GM23338 (cell line): ENCODE measurements at regions not wholly inside any gene's neighbourhood (a gene's known extent, or its start where the extent isn't known, plus 50 kb on each side); places are given as distances from the start of the nearest gene placed in this dataset.
A peak's percentile ranks its signal among the peaks of the same experiment; 100 is the strongest.

Experiments
- ATAC-seq: fragments of 200-7000 bp; cut with Tn5 transposase; 3 replicates; pipeline ENCODE4 v1.9.1; 2020
- DNase-seq: peaks from one replicate; pipeline ENCODE4 v3.0.0-alpha.2; 2015; ENCODE audit warnings: low spot score
- H2AFZ ChIP-seq: fragments of 200-600 bp; sonication (generic); 2 replicates; pipeline ENCODE4 v1.8.0; 2016; ENCODE audit warnings: antibody characterized with exemption, mild to moderate bottlenecking, moderate library complexity
- H3F3A ChIP-seq: fragments of 200-600 bp; sonication (generic); replicated peaks from 2 replicates; pipeline ENCODE4 v1.8.0; 2017; ENCODE audit warnings: antibody characterized with exemption, mixed run types, low read depth
- H3K27ac ChIP-seq: fragments of 200-600 bp; sonication (generic); 2 replicates; pipeline ENCODE4 v1.6.1; 2016; ENCODE audit warnings: low read depth
- H3K27me3 ChIP-seq: fragments of 200-600 bp; sonication (generic); 2 replicates; pipeline ENCODE4 v1.8.0; 2016; ENCODE audit warnings: mild to moderate bottlenecking, mixed run types, moderate library complexity; ENCODE audit not compliant: insufficient read depth
- H3K36me3 ChIP-seq: fragments of 200-600 bp; sonication (generic); 2 replicates; pipeline ENCODE4 v1.8.0; 2016; ENCODE audit warnings: mild to moderate bottlenecking; ENCODE audit not compliant: insufficient read depth
- H3K4me1 ChIP-seq: fragments of 200-600 bp; sonication (generic); 2 replicates; pipeline ENCODE4 v1.8.0; 2016; ENCODE audit warnings: mild to moderate bottlenecking, moderate library complexity; ENCODE audit not compliant: insufficient read depth
- H3K4me2 ChIP-seq: fragments of 200-600 bp; sonication (generic); 2 replicates; pipeline ENCODE4 v1.7.1; 2017; ENCODE audit warnings: mixed run types
- H3K4me3 ChIP-seq: fragments of 200-600 bp; sonication (generic); 2 replicates; pipeline ENCODE4 v1.6.1; 2016; ENCODE audit warnings: mixed run types
- H3K79me2 ChIP-seq: fragments of 200-600 bp; sonication (generic); replicated peaks from 2 replicates; pipeline ENCODE4 v1.8.0; 2017; ENCODE audit warnings: mild to moderate bottlenecking; ENCODE audit not compliant: insufficient read depth
- H3K9me2 ChIP-seq: fragments of 200-600 bp; sonication (generic); 2 replicates; pipeline ENCODE4 v1.8.0; 2017; ENCODE audit not compliant: insufficient read depth
- H4K20me1 ChIP-seq: fragments of 200-600 bp; sonication (generic); replicated peaks from 2 replicates; pipeline ENCODE4 v1.8.0; 2017; ENCODE audit warnings: mild to moderate bottlenecking; ENCODE audit not compliant: insufficient read depth
- H3K27ac Mint-ChIP-seq: 2 replicates; pipeline ENCODE4 v1.8.0; 2020; ENCODE audit warnings: inconsistent platforms, mild to moderate bottlenecking, moderate library complexity, mixed read lengths
- H3K27me3 Mint-ChIP-seq: 3 replicates; pipeline ENCODE4 v1.8.0; 2022; ENCODE audit warnings: low read depth, mild to moderate bottlenecking, moderate library complexity, mixed read lengths, inconsistent platforms; ENCODE audit not compliant: insufficient read depth, poor library complexity
- H3K36me3 Mint-ChIP-seq: 3 replicates; pipeline ENCODE4 v1.8.0; 2021; ENCODE audit warnings: low read depth, mild to moderate bottlenecking, inconsistent platforms, moderate library complexity, mixed read lengths
- H3K4me1 Mint-ChIP-seq: 3 replicates; pipeline ENCODE4 v1.8.0; 2020; ENCODE audit warnings: mild to moderate bottlenecking, inconsistent platforms, mixed read lengths
- H3K4me3 Mint-ChIP-seq: 3 replicates; pipeline ENCODE4 v1.8.0; 2021; ENCODE audit warnings: moderate library complexity, mild to moderate bottlenecking, inconsistent platforms, mixed read lengths
- H3K9me3 Mint-ChIP-seq: 3 replicates; pipeline ENCODE4 v1.8.0; 2020; ENCODE audit warnings: moderate library complexity, mild to moderate bottlenecking, inconsistent platforms, mixed read lengths
- CREB1 ChIP-seq: fragments of 250-450 bp; sonication (Bioruptor Pico); IDR thresholded peaks from 2 replicates; pipeline ENCODE4 v1.5.0; 2020; ENCODE audit warnings: low read depth, mild to moderate bottlenecking, moderate library complexity
- CTCF ChIP-seq, 2 experiments: fragments of 200-600 bp in 1 of 2; sonication (generic) in 1 of 2; conservative IDR thresholded peaks; 2 replicates each; pipeline versions ENCODE4 v1.5.1 to v1.6.1; 2016 to 2017; ENCODE audit warnings: antibody characterized with exemption in 2 of 2, low read depth in 2 of 2, mild to moderate bottlenecking in 2 of 2, moderate library complexity in 1 of 2
- ETS1 ChIP-seq: IDR thresholded peaks from 2 replicates; pipeline ENCODE4 v1.6.1; 2016; ENCODE audit warnings: antibody characterized with exemption
- EZH2 ChIP-seq: fragments of 200-600 bp; sonication (generic); IDR thresholded peaks from one replicate; pipeline ENCODE4 v1.8.0; 2017; ENCODE audit warnings: antibody characterized with exemption, mild to moderate bottlenecking, low read depth; ENCODE audit not compliant: unreplicated experiment
- EZH2phosphoT487 ChIP-seq: fragments of 200-600 bp; sonication (generic); IDR thresholded peaks from one replicate; pipeline ENCODE4 v1.8.1; 2018; ENCODE audit warnings: antibody characterized with exemption; ENCODE audit not compliant: unreplicated experiment
- JUNB ChIP-seq: IDR thresholded peaks from one replicate; pipeline ENCODE4 v1.6.1; 2016; ENCODE audit warnings: antibody characterized with exemption; ENCODE audit not compliant: unreplicated experiment
- NANOG ChIP-seq: IDR thresholded peaks from 2 replicates; pipeline ENCODE4 v1.6.1; 2016; ENCODE audit warnings: antibody characterized with exemption, borderline replicate concordance
- STAT1 ChIP-seq: IDR thresholded peaks from one replicate; pipeline ENCODE4 v1.6.1; 2016; ENCODE audit warnings: antibody characterized with exemption; ENCODE audit not compliant: unreplicated experiment
- ZNF114 ChIP-seq: fragments of 250-450 bp; sonication (Bioruptor Pico); IDR thresholded peaks from 2 replicates; pipeline ENCODE4 v1.5.0; 2020; ENCODE audit warnings: mild to moderate bottlenecking, moderate library complexity
- ZNF331 ChIP-seq: fragments of 250-450 bp; sonication (Bioruptor Pico); IDR thresholded peaks from 2 replicates; pipeline ENCODE4 v1.5.0; 2020; ENCODE audit warnings: low read depth, mild to moderate bottlenecking, moderate library complexity
- TF ChIP-seq, protein P1 (sequence below): IDR thresholded peaks from one replicate; pipeline ENCODE4 v1.6.1; 2018; ENCODE audit warnings: antibody characterized with exemption; ENCODE audit not compliant: unreplicated experiment

DNA sequence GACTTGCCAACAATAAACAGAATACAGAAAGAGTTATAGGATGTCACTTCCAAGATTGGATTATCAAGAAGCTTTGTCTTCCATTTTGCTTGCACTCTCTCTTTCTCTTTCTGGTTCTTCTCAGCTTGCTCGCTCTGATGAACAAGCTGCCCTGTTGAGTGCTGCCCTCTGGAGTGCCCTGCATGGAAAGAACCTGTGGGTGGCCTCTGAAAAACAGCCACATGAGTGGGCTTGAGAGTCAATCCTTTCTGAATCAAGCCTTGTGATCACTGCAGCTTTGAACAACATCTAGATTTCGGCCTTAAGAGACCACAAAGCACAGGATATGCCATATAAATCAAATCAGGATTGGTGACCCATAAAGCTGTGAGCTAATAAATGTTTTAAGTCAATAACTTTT, 185.1 kb downstream of the KIF2B start:
- H3K9me2 ChIP-seq: no peaks in the 10 kb centered on the region; the same call in 1 of the 2 replicates
- peaks cover 6% of the 10 kb centered on the region; the same call in 1 of the 3 replicates for H3K9me3 Mint-ChIP-seq
- H3K27ac Mint-ChIP-seq: no peak overlapping the region
- no peaks in the 10 kb centered on the region for H3K27me3 Mint-ChIP-seq
- H3K4me2 ChIP-seq: no peak overlapping the region
- TF ChIP-seq, protein P1, sequence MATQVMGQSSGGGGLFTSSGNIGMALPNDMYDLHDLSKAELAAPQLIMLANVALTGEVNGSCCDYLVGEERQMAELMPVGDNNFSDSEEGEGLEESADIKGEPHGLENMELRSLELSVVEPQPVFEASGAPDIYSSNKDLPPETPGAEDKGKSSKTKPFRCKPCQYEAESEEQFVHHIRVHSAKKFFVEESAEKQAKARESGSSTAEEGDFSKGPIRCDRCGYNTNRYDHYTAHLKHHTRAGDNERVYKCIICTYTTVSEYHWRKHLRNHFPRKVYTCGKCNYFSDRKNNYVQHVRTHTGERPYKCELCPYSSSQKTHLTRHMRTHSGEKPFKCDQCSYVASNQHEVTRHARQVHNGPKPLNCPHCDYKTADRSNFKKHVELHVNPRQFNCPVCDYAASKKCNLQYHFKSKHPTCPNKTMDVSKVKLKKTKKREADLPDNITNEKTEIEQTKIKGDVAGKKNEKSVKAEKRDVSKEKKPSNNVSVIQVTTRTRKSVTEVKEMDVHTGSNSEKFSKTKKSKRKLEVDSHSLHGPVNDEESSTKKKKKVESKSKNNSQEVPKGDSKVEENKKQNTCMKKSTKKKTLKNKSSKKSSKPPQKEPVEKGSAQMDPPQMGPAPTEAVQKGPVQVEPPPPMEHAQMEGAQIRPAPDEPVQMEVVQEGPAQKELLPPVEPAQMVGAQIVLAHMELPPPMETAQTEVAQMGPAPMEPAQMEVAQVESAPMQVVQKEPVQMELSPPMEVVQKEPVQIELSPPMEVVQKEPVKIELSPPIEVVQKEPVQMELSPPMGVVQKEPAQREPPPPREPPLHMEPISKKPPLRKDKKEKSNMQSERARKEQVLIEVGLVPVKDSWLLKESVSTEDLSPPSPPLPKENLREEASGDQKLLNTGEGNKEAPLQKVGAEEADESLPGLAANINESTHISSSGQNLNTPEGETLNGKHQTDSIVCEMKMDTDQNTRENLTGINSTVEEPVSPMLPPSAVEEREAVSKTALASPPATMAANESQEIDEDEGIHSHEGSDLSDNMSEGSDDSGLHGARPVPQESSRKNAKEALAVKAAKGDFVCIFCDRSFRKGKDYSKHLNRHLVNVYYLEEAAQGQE: no peak
- TF ChIP-seq EZH2phosphoT487 (no peak), CREB1 (no peak), ETS1 (no peak), NANOG (no peak), CTCF (conservative IDR thresholded peaks at IDR 0.05; ENCODE audit: low read depth in 2 of 2) (peak in 1 of 2 experiments; percentile 41; a peak in 2 of 4 replicates), STAT1 (no peak), ZNF114 (CRISPR knock-in tag) (no peak)
- peak; percentile 7 for DNase-seq
- no peaks in the 10 kb centered on the region for H3F3A ChIP-seq
- H3K4me3 ChIP-seq: no peak overlapping the region
- no peaks in the 10 kb centered on the region for H4K20me1 ChIP-seq
- H3K27ac ChIP-seq: no peak overlapping the region
- H3K4me1 Mint-ChIP-seq: no peaks in the 10 kb centered on the region
- H3K4me3 Mint-ChIP-seq: no peak overlapping the region
- no peaks in the 10 kb centered on the region for H3K36me3 ChIP-seq
- no peaks in the 10 kb centered on the region for H3K27me3 ChIP-seq
- no peaks in the 10 kb centered on the region for H3K79me2 ChIP-seq
- H3K4me1 ChIP-seq: no peaks in the 10 kb centered on the region
- no peak for ATAC-seq
- H2AFZ ChIP-seq: no peak overlapping the region
- H3K36me3 Mint-ChIP-seq: peaks cover 3% of the 10 kb centered on the region; the same call in 2 of the 3 replicates

GRCh38 chr17:54009502-54009901, 186.8 kb downstream of the KIF2B start:
- Histone ChIP-seq H3K27me3 (no peaks in the 10 kb centered on the region), H3K27ac (no peak overlapping the region), H3K4me1 (no peaks in the 10 kb centered on the region), H4K20me1 (no peaks in the 10 kb centered on the region), H3K9me2 (no peaks in the 10 kb centered on the region; the same call in 1 of the 2 replicates), H3F3A (no peaks in the 10 kb centered on the region), H3K4me3 (no peak overlapping the region), H3K36me3 (no peaks in the 10 kb centered on the region), H3K4me2 (no peak overlapping the region), H2AFZ (no peak overlapping the region), H3K79me2 (no peaks in the 10 kb centered on the region)
- Mint-ChIP-seq H3K4me3 (no peak overlapping the region), H3K27me3 (no peaks in the 10 kb centered on the region), H3K36me3 (peaks cover 3% of the 10 kb centered on the region; the same call in 2 of the 3 replicates), H3K4me1 (peaks cover 8% of the 10 kb centered on the region; the same call in 2 of the 3 replicates), H3K27ac (no peak overlapping the region), H3K9me3 (peaks cover 6% of the 10 kb centered on the region; the same call in 1 of the 3 replicates)
- DNase-seq (no peak), ATAC-seq (no peak)
- TF ChIP-seq EZH2 (no peak), ZNF331 (no peak), CREB1 (no peak), JUNB (no peak), ETS1 (no peak), STAT1 (no peak), CTCF (conservative IDR thresholded peaks at IDR 0.05; ENCODE audit: low read depth in 2 of 2) (no peak)
